Hematopoietic multipotent progenitor cell treated with erythropoietin and hydrocortisone succinate and interleukin-3 and kit ligand, for 4 days (in vitro differentiated cells): ENCODE measurements at regions not wholly inside any gene's neighbourhood (a gene's known extent, or its start where the extent isn't known, plus 50 kb on each side); places are given as distances from the start of the nearest gene placed in this dataset.

ENCODE experiments used
- DNase-seq: peaks from one replicate; pipeline ENCODE4 v3.0.0-alpha.2; 2015

- no peak for DNase-seq
These were observed 188.8 kb downstream of the TSHZ3 start for GRCh38 chr19:31160336-31160926.

- DNase-seq: no peak
These were observed 195.2 kb downstream of the TSHZ3 start for GRCh38 chr19:31154021-31154420.

DNA sequence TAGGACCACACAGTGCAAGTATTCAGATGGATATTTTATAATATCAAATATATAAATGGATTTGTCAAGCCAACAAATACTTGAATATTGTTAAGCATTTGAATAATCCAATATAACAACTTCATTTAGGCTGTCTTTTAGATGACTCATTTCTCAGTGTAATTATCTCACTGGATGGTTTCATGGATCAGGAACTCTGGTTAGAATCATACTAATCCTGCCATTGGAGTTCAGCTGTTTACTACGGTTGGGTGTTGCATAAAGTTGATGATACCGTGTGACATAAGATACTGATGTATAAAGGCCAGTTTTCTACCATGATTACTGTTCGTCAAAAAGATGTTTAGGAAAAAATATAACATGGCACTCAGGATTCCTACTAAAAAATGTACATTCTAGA, 196.3 kb downstream of the TSHZ3 start:
- DNase-seq: no peak

DNA sequence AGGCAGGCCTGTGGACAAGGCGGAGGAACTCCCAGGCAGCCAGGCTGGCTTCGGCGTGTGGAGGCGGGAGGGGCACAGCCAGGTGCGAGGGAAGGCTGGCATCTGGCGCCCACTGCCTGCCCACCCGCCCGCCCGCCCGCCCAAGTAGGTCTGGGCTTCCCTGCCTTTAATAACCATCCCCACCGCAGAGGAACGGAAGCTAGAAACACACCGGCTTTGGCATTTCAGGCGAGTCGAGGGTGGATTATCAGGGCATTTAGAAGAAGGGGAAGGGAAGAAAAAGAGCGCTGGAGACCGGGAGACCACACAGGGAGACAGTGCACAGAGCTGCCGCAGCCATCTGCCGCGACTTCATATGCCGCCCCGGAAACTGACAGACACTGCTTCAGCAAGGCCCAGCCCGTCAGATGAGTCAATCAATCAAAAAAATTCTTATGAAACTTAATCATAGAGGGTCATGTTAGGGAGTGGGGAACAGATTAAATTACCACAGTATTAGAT, 199.7 kb downstream of the TSHZ3 start:
- DNase-seq: no peak

- DNase-seq: no peak
These were observed 200.6 kb downstream of the TSHZ3 start for GRCh38 chr19:31148671-31149070.

DNA sequence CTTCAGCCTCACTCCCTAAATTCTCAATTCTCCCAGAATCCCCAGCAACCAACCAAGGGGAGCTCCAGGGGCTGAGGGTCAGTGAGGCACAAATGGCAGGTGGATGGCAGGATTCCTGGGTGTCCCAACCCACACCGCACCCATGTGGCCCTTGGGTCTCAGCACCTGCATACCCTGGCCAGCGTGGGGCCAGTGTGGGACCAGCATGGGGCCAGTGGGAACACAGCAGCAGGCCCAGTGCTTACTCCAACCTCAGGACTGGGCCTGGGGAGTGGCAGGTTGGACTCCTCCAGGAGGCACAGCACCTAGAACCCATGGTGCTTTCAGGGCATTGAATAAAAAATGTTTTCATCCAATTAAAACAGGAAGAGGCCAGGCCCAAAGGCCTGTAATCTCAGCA, 202.0 kb downstream of the TSHZ3 start:
- DNase-seq: no peak

GRCh38 chr19:31146546-31147183, 202.6 kb downstream of the TSHZ3 start:
- no peak for DNase-seq

DNA sequence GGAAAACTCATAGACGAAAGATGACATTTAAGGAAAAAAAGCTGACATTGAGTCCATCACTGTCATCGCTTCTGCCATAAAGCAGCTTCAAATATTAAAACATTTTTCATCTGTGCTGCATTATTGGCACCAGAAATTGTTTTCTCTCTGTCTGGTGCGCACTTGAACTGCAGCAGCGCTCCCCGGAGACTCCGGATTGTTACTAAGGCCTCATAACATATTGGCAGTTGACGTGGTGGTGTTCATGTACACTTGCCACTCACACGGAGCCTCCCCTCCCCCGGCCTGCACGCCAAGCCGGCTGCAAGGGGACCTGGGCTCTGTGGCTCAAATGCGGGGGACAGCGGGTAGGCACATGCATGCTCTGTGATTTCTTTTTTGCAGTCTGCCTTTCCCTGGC, 203.2 kb downstream of the TSHZ3 start:
- no peak for DNase-seq

DNA sequence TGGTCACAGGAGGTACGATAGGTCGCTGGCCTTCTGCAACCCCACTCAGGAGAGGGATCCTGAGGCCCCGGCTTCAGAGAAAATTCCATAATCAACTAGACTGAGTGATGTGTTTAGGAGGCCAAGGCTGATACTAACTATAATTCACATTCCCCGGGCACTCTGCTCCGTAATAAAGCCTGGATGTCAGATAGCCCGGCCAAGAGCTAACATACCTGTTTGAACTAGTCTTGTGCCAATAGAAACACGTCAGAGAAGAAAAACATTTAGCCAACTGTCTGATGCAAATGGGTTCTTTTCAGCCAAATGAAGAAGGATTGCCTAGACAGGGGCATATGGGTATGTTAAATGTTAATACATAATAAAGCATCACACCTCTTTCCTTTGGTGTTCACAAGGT, 204.2 kb downstream of the TSHZ3 start:
- no peak for DNase-seq

GRCh38 chr19:31144075-31144870, 205.0 kb downstream of the TSHZ3 start:
- no peak for DNase-seq

GRCh38 chr19:31141301-31141700, 207.9 kb downstream of the TSHZ3 start:
- DNase-seq: no peak

- no peak for DNase-seq
These were observed 208.5 kb downstream of the TSHZ3 start for GRCh38 chr19:31140717-31141116.

DNA sequence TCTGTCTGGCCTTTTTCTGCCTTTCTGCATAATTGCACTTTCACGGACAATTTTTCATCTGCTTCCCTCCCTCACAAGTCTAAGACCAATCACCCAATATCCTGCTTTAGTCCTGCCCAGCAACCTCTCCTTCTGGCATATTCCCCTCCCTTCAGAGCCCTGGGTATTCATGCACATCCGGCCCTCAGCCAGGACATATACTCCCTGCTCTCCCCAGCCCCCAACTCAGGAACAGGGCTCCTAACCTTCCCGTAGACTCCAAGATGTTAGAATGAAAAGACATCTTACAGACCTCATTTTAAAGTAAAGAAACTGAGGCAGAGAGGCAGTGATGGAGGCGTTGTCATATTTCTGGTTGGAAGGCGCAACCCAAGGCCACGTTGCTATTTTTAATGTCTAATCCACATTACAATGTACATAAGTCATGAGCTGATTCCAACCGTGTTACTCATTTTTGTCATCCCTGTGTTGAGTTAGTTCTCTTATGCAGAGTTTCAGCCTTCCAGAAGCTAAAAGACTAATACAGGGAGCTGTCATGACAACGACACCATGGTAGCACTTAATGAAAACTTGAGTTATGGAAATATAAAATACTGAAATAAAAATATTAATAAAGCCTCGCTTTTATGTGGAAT, 209.2 kb downstream of the TSHZ3 start:
- DNase-seq: no peak

DNA sequence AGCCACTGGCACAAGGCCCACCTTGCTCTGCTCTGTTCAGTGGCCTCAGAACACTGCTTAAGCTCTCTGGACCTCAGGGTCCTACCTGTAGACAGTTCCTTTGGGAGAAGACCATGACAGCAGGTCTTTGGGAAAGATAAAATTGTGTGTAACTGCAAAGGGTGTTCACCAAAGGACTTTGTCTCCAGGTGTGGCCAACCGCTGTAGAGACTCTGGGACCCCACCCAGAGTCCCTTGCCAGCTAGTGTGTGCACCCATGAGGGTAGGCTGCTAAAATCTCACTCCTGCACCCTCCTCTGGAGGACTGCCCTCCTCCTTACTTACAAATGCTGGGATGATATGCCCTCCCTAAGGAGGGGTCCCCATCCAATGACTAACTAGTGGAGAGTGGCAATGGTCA, 211.2 kb downstream of the TSHZ3 start:
- no peak for DNase-seq

DNA sequence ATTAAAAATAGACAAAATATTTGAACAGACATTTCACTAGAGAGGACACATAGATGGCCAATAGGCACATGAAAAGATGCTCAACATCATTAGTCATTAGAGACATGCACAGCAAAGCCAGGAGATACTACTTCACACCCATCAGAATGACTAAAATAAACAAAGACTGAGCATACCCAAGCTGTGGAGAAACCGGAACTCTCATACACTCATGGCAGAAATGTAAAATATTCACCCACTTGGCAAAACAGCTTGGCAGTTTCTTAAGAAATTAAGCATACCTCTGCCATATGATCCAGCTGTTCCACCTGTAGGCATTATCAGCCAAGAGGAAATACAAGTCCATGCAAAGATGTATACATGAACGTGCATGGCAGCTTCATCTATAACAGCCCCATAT, 213.4 kb downstream of the TSHZ3 start:
- no peak for DNase-seq

DNA sequence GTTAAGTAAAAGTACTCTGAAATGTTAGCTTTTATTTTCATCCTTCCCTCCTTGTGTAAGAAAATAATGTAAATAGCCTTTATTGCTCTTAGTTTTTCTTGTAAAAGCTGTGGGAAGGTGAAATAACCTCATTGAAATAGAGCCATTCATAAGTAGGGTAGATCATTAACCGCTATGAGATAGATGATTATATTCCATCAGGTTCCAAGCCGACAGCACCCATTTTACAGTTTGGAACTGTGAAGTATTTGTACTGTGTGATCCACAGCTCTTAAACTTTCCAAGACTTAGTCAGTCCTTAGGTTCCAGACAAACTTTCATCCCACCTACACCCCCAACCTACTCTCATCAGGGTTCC, 216.5 kb downstream of the TSHZ3 start:
- no peak for DNase-seq

GRCh38 chr19:31128291-31128690, 220.9 kb downstream of the TSHZ3 start:
- no peak for DNase-seq

GRCh38 chr19:31127134-31127967, 221.9 kb downstream of the TSHZ3 start:
- DNase-seq: no peak

- no peak for DNase-seq
These were observed 223.0 kb downstream of the TSHZ3 start for GRCh38 chr19:31126236-31126635.

DNA sequence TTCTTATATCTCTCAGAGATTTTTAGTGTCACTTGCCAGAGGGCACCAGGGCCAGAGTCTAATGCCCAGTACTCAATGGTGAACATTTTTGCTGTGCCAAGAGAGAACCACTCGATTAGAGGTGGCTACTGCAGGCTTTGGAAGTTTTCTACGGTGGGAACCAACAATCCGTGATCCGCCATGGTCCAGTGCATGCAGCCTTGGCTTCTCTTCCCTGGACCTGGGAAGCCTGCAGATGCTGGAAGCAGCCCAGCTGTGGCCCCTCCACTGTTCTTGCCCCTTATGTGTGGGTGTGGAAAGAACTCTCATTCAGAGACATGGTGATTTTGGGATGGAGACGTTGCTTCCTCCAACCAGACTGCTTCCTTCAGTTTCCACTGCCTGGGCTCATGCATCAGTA, 224.2 kb downstream of the TSHZ3 start:
- DNase-seq: no peak

DNA sequence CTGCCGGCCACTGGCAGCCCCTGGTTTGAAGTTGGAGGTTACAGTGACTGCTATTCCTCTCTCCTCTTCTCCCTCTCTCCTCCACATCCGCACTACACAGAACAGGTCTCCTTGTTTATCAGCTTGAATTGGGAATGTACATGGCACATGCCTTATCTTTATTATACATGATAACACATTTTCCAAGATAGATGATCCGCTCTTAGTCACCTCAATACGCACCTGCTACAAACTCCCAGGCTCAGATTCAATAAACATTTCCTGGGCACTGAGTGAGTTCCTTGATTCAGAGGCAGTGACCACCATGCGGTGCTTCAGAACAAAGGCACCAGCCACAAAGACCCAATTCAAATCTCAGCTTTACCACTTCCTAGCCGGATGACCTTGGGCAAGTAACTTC, 227.7 kb downstream of the TSHZ3 start:
- no peak for DNase-seq

DNA sequence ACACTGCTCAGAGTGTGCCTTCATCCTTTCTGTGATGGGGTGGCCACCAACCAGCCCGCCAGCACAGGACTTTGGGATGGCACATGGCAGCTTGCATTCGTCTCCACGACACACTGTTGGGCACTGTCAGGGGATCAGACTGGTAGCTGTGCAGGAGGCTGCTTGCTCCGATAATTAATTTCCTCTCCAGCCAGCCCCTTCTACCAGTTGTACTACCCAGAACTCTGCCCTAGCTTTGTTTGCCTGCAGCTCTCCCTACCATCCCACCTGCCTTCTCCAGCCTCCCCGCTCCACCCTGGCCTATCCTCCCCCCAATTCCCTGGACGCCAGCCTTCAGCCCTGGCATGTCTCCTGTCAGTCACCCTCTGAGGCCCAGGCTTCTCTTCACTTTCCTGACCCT, 228.3 kb downstream of the TSHZ3 start:
- no peak for DNase-seq
